Activated CD8-positive, alpha-beta memory T cell treated with anti-CD3 and anti-CD28 coated beads, Interleukin-2, amount 50 U/mL, for 1 hour (primary cell): ENCODE measurements at regions not wholly inside any gene's neighbourhood (a gene's known extent, or its start where the extent isn't known, plus 50 kb on each side); places are given as distances from the start of the nearest gene placed in this dataset.
"Not testable (repeated sequence)": the region's sequence is repeated elsewhere in the genome, so short reads cannot be mapped to it uniquely, and the experiment has no call there.

Experiments
- DNase-seq: peaks from one replicate; pipeline ENCODE4 v3.0.0-alpha.2; 2020; ENCODE audit errors: extremely low read depth

DNA sequence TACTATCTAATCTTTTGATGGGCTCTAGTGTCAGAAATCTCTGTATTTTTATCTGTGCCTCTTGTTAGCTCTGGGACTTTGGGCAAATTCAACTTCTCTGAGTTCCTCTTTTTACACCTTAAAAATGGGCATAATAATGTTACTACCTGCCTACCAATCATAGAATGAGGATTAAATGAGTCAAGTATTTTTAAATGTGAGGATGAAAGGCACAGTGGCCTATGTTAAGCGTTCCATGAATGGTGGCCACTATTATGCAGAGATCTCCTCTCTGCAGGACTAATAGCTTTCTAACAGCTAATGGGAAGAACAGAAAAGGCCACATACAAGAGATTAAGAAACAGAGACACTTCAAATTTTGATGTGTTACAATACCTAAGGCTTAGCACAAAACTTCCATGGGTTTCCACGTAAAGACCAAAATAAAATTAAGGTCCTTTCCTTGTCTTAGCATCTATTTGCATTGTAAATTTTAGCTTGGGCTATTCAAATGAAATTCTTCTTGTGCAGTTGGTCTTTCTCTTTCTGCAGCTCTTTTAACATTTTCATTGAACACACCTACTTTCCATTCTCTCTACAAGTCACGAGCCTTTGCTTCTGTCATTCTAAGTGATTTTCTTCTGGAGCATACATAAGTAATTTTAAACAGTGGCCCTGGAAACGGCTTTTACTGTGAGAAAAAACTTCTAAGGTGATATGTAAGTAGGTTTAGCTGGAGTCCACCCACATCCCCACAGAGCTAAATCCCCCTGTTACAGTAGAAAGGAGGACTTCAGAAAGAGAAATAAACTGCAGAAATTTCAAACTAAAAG, 117.9 kb upstream of the MED14 start:
- no peak for DNase-seq

DNA sequence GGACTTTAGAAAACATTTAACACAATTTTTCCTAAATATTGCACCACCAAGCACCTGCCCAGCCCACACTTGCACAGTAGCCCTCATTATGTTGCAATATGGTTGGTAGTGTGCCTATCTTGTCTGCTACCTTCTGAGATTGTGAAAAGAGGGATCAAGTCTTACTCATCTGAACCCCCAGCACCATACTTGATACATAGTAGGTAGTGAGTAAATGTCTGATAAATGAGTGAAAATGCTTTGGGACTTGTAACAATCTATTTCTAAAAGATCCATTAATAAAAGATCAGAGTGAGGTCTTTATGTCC, 118.4 kb upstream of the MED14 start:
- DNase-seq, result no peak

DNA sequence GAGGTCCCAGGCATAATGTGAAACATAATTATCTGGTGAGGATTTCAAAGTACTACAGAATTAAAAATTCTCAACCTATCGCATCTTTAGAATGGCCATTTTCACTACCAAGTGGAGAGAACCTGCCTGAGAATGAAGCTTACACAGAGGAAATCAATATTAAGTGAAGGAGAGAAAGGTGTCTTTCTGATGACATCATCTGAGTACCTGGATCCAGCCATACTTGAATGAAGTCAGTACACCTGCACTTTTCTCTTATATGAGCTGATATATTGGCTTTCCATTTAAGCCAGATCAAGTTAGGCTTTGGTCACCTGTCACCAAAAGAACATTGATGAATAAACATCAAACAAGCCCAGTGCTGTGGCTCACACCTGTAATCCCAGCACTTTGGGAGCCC, 118.9 kb upstream of the MED14 start:
- no peak for DNase-seq

DNA sequence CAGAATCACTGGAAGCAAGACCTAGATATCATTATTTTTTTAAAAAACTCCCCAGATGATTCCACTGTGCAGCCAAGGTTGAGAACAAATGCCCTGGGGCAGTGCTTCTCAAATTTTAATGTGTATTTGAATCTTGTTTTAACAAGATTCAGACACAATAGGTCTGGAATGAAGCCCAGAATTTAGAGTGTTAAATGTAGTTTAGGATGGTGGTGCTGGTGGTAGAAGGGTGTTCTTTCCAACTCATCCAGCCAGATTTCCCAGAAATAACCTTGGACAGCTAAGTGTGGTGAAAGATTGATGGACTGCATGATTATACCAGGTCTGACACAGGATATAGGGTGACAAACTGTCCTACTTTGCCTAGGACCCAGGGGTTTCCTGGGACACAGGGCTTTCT, 120.1 kb upstream of the MED14 start:
- no peak for DNase-seq

DNA sequence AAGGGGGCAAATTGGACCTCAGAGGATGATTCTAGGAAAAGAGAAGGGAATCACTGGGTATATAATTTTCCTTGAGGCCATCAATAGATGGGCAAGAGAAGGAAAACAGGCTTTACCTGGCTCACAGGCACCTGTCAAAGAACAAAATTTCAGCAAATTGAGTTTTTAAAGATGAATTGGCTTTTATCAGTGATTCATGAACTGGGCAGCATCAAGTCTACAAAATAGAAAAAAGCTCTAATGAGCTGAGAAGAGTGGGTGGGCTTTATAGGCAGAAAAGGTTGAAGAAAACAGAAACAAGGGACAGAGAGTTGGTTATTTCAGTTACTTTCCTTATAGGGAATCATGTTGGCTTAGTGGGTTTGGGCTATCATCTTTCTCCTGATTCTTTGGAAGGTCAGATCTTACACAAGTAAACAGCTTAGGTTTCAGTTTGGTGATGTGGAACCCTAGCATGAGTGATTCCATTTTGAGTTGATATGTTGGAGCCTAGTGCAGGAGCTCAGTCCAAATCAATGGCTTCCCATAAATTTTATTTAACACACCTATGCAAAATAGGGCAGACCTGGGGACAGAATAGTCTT, 120.7 kb upstream of the MED14 start:
- no peak for DNase-seq

DNA sequence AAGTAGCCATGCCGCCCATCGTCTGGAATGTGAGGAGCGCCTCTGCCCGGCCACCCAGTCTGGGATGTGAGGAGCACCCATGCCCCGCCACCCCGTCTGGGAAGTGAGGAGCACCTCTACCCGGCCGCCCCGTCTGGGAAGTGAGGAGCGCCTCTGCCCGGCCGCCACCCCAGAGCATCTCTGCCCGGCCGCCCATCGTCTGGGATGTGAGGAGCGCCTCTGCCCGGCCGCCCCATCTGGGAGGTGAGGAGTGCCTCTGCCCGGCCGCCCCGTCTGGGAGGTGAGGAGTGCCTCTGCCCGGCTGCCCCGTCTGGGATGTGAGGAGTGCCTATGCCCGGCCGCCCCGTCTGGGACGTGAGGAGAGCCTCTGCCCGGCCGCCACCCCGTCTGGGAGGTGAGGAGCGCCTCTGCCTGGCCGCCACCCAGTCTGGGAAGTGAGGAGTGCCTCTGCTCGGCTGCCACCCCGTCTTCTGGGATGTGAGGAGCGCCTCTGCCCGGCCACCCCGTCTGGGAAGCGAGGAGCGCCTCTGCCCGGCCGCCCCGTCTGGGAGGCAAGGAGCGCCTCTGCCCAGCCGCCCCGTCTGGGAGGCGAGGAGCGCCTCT, 126.7 kb upstream of the MED14 start:
- DNase-seq, result not testable (repeated sequence)

DNA sequence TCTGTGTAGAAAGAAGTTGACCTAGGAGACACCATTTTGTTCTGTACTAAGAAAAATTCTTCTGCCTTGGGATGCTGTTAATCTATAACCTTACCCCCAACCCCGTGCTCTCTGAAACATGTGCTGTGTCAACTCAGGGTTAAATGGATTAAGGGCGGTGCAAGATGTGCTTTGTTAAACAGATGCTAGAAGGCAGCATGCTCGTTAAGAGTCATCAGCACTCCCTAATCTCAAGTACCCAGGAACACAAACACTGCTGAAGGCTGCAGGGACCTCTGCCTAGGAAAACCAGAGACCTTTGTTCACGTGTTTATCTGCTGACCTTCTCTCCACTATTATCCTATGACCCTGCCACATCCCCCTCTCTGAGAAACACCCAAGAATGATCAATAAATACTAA, 127.9 kb upstream of the MED14 start:
- not testable (repeated sequence) for DNase-seq

DNA sequence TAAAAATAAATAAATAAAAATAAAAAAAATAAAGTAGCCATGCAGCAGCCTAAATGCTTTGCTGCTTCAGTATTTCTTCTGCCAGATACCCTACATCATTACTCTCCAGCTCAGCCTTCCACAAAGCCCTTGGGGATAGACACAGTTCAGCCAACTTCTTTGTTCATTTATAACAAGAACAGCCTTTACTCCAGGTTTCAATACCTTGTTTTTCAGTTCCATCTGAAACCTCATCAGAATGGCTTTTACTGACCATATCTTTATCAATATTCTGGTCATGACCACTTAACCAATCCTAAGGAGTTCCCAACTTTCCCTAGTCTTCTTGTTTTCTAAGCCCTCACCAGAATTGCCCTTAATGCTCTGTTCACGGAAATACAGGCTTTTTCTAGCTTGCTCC, 128.3 kb upstream of the MED14 start:
- no peak for DNase-seq

DNA sequence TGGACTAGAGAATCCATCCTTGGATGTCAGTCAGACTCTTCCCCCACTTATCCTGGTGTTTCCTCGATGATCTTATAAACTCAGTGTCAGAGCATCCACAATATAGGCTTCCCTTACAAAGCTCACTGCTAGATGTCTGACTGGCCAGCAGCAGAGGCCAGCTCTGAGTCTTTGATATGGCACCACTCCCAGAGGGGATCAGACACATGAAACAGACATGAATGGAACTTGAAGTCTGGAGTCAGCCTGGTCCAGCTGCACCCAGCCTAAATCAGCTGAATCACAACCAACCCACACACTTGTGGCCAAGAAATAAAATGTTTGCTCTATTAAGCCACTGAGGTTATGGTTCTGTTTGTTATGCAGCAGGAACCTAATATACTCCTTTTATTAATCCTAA, 129.6 kb upstream of the MED14 start:
- DNase-seq, result no peak

DNA sequence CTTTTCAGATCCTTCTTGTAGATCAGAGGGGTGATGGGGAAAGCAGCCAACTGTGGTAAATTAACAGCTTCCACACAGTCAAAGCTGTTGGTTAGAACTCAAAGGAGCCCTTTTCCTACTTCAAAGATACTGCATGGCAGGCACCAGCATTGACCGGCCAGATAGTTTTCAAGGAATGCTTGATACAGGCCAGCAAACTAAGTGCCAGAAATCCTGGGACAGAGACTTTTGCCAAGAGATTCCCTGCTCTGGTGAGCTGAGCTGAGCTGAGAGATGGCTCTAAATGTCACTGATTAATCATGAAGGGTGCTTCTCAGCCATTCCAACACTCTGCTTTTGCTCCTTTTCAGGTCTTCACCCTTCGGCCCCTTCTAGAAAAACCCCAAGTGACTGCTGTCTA, 131.6 kb upstream of the MED14 start:
- DNase-seq, result no peak

DNA sequence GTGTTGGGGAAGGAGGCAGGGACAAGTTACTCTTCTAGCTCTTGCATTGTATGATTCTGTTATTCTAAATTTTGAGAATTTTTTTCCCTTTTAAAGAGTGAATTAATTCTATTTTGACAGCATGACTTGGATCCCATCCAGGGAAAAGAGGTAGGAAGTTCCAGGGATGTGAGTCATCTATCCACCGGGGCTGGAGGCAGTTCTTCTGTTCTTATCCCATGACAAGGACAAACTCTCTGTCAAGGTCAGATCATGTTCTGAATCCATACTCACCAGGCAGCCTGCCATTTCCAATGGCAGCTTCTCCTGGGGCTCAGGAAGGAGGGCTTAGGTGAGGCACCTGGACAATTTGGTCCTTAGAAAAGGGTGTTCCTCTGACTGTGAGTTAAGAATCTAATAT, 132.0 kb upstream of the MED14 start:
- no peak for DNase-seq

DNA sequence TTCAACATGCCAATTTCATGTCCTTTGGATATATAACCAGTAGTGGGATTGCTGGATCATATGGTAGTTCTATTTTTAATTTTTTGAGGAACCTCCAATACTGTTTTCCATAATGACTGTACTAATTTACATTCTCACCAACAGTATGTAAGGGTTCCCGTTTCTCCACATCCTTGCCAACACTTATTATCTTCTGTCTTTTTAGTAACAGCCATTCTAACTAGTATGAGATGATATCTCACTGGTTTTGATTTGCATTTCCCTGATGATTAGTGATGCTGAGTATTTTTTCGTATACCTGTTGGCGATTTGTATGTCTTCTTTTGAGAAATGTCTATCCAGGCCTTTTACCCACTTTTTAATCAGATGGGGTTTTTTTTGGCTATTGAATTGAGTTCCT, 133.5 kb upstream of the MED14 start:
- DNase-seq, result no peak

DNA sequence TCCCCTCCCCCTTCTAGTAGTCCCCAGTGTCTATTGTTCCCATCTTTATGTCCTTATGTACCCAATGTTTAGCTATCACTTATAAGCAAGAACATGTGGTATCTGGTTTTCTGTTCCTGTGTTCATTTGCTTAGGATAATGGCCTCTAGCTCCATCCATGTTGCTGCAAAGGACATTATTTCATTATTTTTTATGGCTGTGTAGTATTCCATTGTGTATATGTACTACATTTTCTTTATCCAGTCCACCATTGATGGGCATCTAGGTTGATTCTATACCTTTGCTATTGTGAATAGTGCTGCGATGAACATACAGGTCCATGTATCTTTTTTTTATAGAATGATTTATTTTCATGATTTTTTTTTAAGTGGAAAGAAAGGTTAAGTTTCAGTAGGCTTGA, 135.6 kb upstream of the MED14 start:
- DNase-seq, result not testable (repeated sequence)

DNA sequence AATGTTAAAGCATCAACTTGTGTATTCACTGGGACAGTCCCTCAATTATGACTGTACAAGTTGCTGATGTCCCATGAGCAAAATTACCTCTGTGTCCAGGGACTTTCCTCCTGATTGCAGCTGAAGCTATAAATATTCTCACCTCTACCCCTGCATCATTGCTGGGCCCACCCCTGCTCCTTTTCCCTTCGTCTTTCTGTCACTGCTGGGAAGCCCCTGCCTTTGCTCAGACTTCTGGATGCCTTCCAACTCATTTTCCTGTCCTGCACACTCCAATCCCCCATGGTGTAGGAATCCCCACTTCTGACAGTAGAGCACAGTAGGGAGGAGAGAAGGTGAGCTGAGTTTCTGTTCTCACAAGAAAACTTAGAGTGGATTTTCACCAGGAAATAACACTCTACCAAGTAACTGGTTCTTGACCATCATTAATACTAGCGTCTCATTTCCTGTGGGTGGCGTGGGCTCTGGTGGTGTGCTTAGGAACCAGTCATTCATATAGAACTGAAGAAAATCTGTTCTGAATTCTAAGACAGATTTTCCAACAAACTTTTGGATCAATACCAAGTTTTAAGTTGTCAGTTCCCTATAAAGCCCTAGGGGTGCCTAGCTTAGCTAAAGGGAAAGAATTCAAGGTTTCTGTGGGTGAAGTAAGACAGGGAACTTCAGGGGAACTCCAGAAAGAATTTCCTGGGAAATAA, 136.2 kb upstream of the MED14 start:
- no peak for DNase-seq

DNA sequence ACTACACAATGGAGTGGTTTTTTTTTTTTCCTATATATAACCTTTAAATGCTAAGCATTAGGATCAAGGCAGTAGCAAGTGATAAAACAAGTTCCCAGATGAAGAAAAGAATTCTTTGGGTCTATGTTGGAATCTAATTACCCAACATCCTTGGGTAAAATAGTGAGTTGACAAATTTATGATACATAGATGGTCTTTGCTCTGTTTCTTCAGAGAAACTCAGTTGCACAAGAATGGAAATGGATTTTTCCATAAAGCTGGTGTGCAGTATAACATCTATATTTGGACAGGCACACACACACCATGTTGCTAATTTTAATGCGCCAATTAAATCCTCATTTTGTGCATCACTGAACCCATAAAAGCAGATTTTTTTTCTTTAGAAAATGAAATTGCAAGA, 137.0 kb upstream of the MED14 start:
- no peak for DNase-seq

DNA sequence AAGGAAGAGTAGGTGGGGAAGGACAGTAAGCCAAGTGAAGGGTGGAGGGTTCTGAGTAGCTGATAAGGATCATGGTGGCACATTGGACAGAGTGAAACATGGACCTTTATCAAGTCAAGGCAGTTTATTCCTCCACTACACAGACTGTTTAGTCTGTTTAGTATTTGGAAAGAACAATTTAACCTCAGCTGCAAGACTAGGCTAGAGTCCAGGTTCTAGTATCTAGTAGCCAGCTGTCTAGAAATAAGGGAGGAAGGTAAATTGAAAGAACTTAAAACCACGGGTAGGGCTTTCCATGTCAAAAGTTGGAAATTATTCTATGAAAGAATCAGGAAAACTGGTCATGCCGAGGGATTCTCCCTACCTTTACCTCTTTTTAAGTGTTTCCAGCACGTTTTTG, 140.1 kb upstream of the MED14 start:
- no peak for DNase-seq

DNA sequence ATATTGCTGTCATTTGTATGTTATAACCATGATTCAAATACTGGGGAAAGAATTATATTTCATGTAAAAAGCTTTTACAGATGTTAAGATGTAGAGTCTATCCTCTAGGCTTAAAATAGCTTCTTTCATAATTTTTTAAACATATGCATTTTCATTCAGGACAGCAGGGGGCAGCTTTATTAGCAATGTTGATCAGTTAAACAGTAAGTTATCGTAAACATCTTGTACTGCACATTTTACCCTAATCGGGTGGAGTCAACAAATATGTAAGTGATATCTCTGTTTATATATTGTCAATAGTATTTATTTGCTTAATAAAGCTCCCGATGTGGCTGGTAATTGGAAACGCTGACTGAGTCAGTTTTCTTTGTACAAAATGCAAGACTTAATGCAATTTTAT, 142.5 kb upstream of the MED14 start:
- no peak for DNase-seq

DNA sequence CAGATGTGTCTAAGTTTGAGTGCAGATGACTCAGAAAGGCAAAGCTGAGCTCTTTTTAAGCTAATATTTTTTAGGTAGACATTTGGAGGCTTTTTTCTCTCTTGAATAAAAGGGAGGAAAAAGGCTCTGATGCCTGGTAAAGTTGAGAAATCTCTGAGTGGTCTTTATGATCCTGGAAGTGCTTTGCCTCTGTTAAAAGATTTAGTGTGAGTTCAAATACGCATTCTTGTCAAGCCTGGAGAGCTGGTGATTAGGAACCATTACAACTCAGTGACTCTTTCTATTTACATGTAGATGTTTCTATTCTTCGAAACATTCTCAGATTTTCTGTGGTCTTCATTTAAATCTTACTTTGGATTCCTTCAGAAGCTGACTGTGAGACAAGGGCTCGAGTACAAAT, 143.4 kb upstream of the MED14 start:
- no peak for DNase-seq

DNA sequence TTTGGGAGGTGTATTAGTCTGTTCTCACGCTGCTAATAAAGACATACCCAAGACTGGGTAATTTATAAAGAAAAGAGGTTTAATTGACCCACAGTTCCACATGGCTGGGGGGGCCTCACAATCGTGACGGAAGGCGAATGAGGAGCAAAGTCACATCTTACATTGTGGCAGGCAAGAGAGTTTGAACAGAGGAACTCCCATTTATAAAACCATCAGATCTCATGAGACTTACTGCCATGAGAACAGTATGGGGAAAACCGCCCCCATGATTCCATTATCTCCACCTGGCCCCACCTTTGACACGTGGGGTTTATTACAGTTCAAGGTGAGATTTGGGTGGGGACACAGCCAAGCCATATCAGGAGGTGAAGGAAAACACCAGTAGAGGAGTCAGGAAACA, 143.8 kb upstream of the MED14 start:
- not testable (repeated sequence) for DNase-seq

DNA sequence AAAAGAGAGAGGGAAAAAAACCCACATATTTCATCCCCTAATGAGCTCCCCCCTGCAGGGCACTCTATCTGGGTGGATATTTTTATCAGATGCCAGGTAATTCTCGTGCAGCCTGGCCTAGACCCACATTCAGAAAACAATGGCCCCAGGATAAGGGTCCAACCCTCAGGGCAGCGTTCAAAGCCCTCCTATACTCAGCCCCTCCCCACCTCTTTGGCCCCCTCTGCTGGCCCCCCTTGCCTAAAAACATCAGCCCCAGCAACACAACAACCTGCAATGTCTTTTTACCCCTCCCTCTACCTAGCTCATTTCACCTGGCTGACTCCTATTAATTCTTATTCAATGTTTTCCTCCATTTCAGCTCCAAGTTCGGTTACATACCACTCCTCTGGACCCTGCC, 145.4 kb upstream of the MED14 start:
- no peak for DNase-seq

DNA sequence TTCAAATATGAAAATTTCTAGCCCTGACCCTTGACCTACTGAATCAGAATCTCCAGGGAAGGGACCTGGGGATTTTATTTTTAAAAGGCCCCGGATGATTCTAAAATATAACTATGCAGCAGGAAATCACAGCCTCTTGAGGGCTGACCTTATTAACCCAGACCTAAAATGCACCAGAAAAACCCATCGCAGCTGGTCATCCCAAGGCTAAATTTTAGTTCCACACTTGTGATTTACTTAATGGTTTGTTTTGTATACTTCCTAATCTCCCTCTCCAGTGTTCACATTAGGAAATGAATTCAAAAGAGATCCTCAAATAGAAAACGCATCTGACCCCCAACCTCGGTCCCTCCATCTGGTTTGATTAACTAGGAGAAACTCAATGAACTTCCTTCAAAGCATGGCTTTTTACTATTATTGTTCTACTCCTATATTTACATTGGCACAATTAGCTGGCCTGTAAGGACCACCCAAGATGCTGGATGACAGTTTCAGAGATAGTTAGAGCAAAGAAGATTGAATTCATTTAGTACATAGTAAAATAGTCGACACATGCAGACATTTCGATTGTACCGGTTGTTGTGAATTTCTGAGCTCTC, 147.8 kb upstream of the MED14 start:
- no peak for DNase-seq

DNA sequence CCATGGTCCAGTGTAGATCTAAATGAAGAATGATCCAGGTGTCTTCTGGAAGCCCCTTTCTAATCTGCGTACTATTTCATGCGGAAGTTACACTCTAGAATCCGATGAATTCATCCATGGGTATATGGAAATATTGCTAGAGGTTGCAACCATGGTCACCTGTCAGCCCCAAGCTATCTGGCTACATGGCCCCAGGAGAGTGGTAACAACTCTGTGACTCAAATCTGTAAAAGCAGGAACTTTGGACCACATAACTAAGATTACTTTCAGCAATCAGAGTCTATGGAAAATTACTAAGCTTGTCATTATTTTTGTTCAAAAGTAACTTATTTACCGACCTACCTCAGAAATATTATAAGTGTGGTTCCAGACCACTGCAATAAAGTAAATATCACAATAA, 150.6 kb upstream of the MED14 start:
- no peak for DNase-seq

DNA sequence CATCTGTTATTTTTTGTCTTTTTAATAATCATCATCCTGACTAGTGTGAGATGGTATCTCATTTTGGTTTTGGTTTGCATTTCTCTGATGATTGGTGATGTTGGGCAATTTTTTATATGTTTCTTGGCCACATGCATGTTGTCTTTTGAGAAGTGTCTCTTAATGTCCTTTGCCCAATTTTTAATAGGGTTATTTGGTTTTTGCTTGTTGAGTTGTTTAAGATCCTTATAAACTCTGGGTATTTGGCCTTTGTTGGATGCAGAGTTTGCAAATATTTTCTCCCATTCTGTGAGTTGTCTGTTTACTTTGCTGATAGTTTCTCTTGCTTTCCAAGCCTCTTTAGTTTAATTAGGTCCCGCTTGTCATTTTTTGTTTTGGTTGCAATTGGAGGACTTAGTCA, 152.1 kb upstream of the MED14 start:
- DNase-seq, result no peak
